ENCODE measurements at regions not wholly inside any gene's neighbourhood (a gene's known extent, or its start where the extent isn't known, plus 50 kb on each side); places are given as distances from the start of the nearest gene placed in this dataset.

DNA sequence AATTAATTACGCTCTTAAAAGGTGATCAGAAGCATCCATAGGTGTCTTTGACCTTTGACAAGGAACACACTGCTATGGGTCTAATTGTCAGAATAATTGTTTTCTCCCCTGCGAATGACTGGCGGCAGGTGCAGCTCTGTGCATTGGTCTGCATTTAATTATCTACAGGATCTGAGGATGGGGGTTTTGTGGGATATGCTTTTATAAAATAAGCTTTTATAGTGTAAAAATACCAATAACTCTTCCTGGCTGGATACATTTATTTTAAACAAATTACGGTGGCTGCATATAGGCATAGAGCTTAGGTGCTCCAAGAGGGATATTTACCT, 201.6 kb upstream of the RGMA start:
- no peak overlapping the region for H3K9ac ChIP-seq
- CTCF ChIA-PET = interaction anchor here (0.5 to 1.4 kb wide), 3 partner anchors 11 to 211 kb away, joined by 3 to 6 read pairs (median 3); no protein-coding TSS in a partner anchor
- no peak for TF ChIP-seq MXI1 (IDR thresholded peaks at IDR 0.05; ENCODE audit: low read depth, low read length)
- TF ChIP-seq, protein P1, sequence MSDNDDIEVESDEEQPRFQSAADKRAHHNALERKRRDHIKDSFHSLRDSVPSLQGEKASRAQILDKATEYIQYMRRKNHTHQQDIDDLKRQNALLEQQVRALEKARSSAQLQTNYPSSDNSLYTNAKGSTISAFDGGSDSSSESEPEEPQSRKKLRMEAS (IDR thresholded peaks at IDR 0.05; ENCODE audit: low read depth) = no peak
- no peak for TF ChIP-seq YY1 (IDR thresholded peaks at IDR 0.05; ENCODE audit: low read depth)
- no peak for TF ChIP-seq RFX5 (IDR thresholded peaks at IDR 0.05; ENCODE audit: low read length)
- TF ChIP-seq, protein P2, sequence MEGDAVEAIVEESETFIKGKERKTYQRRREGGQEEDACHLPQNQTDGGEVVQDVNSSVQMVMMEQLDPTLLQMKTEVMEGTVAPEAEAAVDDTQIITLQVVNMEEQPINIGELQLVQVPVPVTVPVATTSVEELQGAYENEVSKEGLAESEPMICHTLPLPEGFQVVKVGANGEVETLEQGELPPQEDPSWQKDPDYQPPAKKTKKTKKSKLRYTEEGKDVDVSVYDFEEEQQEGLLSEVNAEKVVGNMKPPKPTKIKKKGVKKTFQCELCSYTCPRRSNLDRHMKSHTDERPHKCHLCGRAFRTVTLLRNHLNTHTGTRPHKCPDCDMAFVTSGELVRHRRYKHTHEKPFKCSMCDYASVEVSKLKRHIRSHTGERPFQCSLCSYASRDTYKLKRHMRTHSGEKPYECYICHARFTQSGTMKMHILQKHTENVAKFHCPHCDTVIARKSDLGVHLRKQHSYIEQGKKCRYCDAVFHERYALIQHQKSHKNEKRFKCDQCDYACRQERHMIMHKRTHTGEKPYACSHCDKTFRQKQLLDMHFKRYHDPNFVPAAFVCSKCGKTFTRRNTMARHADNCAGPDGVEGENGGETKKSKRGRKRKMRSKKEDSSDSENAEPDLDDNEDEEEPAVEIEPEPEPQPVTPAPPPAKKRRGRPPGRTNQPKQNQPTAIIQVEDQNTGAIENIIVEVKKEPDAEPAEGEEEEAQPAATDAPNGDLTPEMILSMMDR (IDR thresholded peaks at IDR 0.05) = no peak
- TF ChIP-seq ELF1 (IDR thresholded peaks at IDR 0.05) = no peak
- TF ChIP-seq, protein P3, sequence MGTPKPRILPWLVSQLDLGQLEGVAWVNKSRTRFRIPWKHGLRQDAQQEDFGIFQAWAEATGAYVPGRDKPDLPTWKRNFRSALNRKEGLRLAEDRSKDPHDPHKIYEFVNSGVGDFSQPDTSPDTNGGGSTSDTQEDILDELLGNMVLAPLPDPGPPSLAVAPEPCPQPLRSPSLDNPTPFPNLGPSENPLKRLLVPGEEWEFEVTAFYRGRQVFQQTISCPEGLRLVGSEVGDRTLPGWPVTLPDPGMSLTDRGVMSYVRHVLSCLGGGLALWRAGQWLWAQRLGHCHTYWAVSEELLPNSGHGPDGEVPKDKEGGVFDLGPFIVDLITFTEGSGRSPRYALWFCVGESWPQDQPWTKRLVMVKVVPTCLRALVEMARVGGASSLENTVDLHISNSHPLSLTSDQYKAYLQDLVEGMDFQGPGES (IDR thresholded peaks at IDR 0.05; ENCODE audit: low read depth, low read length) = no peak
- TF ChIP-seq EZH2phosphoT487 (IDR thresholded peaks at IDR 0.05; ENCODE audit: borderline replicate concordance, low read depth) = no peak
- no peak for TF ChIP-seq SMC3 (IDR thresholded peaks at IDR 0.05; ENCODE audit: low read depth, low read length)
- TF ChIP-seq RXRA (IDR thresholded peaks at IDR 0.05; ENCODE audit: borderline replicate concordance, low read depth) = no peak
- TF ChIP-seq, protein P4, sequence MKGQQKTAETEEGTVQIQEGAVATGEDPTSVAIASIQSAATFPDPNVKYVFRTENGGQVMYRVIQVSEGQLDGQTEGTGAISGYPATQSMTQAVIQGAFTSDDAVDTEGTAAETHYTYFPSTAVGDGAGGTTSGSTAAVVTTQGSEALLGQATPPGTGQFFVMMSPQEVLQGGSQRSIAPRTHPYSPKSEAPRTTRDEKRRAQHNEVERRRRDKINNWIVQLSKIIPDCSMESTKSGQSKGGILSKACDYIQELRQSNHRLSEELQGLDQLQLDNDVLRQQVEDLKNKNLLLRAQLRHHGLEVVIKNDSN (IDR thresholded peaks at IDR 0.05; ENCODE audit: borderline replicate concordance, low read depth) = no peak
- TF ChIP-seq GATA2 (CRISPR knock-in tag; IDR thresholded peaks at IDR 0.05) = no peak

DNA sequence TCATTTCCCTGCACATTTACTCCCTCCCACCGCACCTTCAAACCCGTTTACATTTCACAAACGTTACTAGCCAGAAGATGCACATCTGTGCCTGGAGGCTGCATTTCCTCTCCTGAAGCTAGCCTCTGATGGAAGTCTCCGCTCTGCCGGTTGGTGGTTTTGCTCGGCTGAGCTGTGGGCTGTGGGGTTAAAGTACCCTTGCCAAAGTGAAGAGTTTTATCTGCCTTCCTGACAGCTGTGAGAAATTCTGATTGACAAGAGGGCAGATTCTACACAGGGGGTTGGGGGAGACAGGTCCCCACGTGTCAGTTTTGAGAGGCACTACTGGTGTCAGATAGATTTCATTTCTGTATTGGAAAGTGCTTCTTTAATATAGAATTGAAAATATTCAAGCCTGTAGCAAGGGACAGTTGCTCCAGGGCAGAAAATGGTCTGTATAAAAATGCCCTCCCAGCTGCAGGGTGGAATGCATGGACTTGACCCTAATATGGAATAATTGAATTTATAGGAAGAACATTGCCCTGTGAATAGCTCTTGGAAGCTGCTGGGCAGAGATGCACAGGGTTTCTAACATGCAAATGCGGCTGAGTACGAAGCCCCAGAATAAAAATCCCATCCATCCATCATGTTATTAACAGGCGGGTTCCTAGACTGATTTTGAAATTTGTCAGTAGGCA, 201.1 kb upstream of the RGMA start:
- no peaks in the 10 kb centered on the region for H3F3A ChIP-seq (replicated peaks; ENCODE audit: insufficient read depth)
- no peaks in the 10 kb centered on the region for H3K36me3 ChIP-seq (replicated peaks in 1 of 2; ENCODE audit: control insufficient read depth in 1 of 2, insufficient read depth in 2 of 2, low read length in 1 of 2)
- H4K20me1 ChIP-seq (ENCODE audit: insufficient read depth) = no peaks in the 10 kb centered on the region
- no peak overlapping the region for H3K27ac ChIP-seq (ENCODE audit: low read depth in 2 of 2, low read length in 1 of 2)
- DNase-seq = no peak
- WGBS (ENCODE audit: low lambda C conversion rate) = 36% methylated on average over 10 of the region's 10 CpGs
- ChIA-PET CTCF (interaction anchor here (0.5 to 1.4 kb wide), 3 partner anchors 10 to 210 kb away, joined by 3 to 6 read pairs (median 3); no protein-coding TSS in a partner anchor), POLR2A (no interaction called here)
- H3K4me3 ChIP-seq (ENCODE audit: low read depth in 2 of 2, low read length in 1 of 2) = no peak overlapping the region
- TF ChIP-seq SIN3A (IDR thresholded peaks at IDR 0.05; ENCODE audit: borderline replicate concordance, low read depth, low read length) (no peak), SMC3 (IDR thresholded peaks at IDR 0.05; ENCODE audit: low read depth, low read length) (no peak), GABPA (IDR thresholded peaks at IDR 0.05; ENCODE audit: low read depth) (no peak), TEAD4 (IDR thresholded peaks at IDR 0.05; ENCODE audit: borderline replicate concordance, insufficient read depth) (no peak), GATA2 (CRISPR knock-in tag; IDR thresholded peaks at IDR 0.05) (no peak), MXI1 (IDR thresholded peaks at IDR 0.05; ENCODE audit: low read depth, low read length) (no peak), FOXM1 (IDR thresholded peaks at IDR 0.05; ENCODE audit: low read depth) (no peak), NRF1 (IDR thresholded peaks at IDR 0.05; ENCODE audit: low read depth, low read length) (no peak), FOXJ3 (CRISPR knock-in tag; IDR thresholded peaks at IDR 0.05) (no peak), NFIC (IDR thresholded peaks at IDR 0.05; ENCODE audit: borderline replicate concordance) (no peak), JUND (IDR thresholded peaks at IDR 0.05) (no peak)
- TF ChIP-seq, protein P5, sequence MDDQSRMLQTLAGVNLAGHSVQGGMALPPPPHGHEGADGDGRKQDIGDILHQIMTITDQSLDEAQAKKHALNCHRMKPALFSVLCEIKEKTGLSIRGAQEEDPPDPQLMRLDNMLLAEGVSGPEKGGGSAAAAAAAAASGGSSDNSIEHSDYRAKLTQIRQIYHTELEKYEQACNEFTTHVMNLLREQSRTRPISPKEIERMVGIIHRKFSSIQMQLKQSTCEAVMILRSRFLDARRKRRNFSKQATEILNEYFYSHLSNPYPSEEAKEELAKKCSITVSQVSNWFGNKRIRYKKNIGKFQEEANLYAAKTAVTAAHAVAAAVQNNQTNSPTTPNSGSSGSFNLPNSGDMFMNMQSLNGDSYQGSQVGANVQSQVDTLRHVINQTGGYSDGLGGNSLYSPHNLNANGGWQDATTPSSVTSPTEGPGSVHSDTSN (IDR thresholded peaks at IDR 0.05) = no peak
- TF ChIP-seq, protein P2 (IDR thresholded peaks at IDR 0.05) = no peak
- H3K27me3 ChIP-seq (ENCODE audit: insufficient read depth) = no peaks in the 10 kb centered on the region
- H3K4me2 ChIP-seq = no peak overlapping the region
- no peak overlapping the region for H2AFZ ChIP-seq (ENCODE audit: low read depth)
- no peaks in the 10 kb centered on the region for H3K79me2 ChIP-seq (ENCODE audit: insufficient read depth)
- no peaks in the 10 kb centered on the region for H3K9me3 ChIP-seq
- no peaks in the 10 kb centered on the region for H3K9me2 ChIP-seq
- peaks cover 0 to 5% of the 10 kb centered on the region in 2 experiments; a peak in 1 of 4 replicates for H3K4me1 ChIP-seq (ENCODE audit: control insufficient read depth in 1 of 2, insufficient read depth in 2 of 2, low read depth in 1 of 2, low read length in 1 of 2)
- no peak overlapping the region for H3K9ac ChIP-seq

More for the DNA sequence above, 201.6 kb upstream of the RGMA start:
- POLR2A ChIA-PET = no interaction called here
- no peak for DNase-seq
- Histone ChIP-seq H3K36me3 (replicated peaks in 1 of 2; ENCODE audit: control insufficient read depth in 1 of 2, insufficient read depth in 2 of 2, low read length in 1 of 2) (no peaks in the 10 kb centered on the region), H3K9me3 (no peaks in the 10 kb centered on the region), H3K4me2 (no peak overlapping the region), H3K4me1 (ENCODE audit: control insufficient read depth in 1 of 2, insufficient read depth in 2 of 2, low read depth in 1 of 2, low read length in 1 of 2) (peaks cover 0 to 5% of the 10 kb centered on the region in 2 experiments; a peak in 1 of 4 replicates), H4K20me1 (ENCODE audit: insufficient read depth) (no peaks in the 10 kb centered on the region), H3K27ac (ENCODE audit: low read depth in 2 of 2, low read length in 1 of 2) (no peak overlapping the region), H3K27me3 (ENCODE audit: insufficient read depth) (no peaks in the 10 kb centered on the region), H3K79me2 (ENCODE audit: insufficient read depth) (no peaks in the 10 kb centered on the region), H3K4me3 (ENCODE audit: low read depth in 2 of 2, low read length in 1 of 2) (no peak overlapping the region), H2AFZ (ENCODE audit: low read depth) (no peak overlapping the region), H3F3A (replicated peaks; ENCODE audit: insufficient read depth) (no peaks in the 10 kb centered on the region), H3K9me2 (no peaks in the 10 kb centered on the region)
- WGBS (ENCODE audit: low lambda C conversion rate) = 55% methylated on average over 4 of the region's 4 CpGs

Measured in SK-N-SH (cell line).